Breast epithelium (tissue), 4 donors: ENCODE measurements at regions not wholly inside any gene's neighbourhood (a gene's known extent, or its start where the extent isn't known, plus 50 kb on each side); places are given as distances from the start of the nearest gene placed in this dataset.
"Not testable (repeated sequence)": the region's sequence is repeated elsewhere in the genome, so short reads cannot be mapped to it uniquely, and the experiment has no call there.

ENCODE experiments used
- DNase-seq, 2 donors: peaks; one replicate each; pipeline ENCODE4 v3.0.0-alpha.2; 2019; ENCODE audit warnings: low spot score in 2 of 2
- H3K27ac ChIP-seq, 2 donors: fragments of 200-600 bp; sonication (generic) in 1 of 2; one replicate each; pipeline ENCODE4 v1.5.1; 2016 to 2019; ENCODE audit warnings: mild to moderate bottlenecking in 1 of 2
- H3K27me3 ChIP-seq, 2 donors: fragments of 200-600 bp; sonication (generic) in 1 of 2; one replicate each; pipeline versions ENCODE4 v1.5.1 to v1.6.0; 2017 to 2019; ENCODE audit warnings: control low read depth in 1 of 2, mild to moderate bottlenecking in 1 of 2
- H3K36me3 ChIP-seq: fragments of 200-600 bp; one replicate; pipeline ENCODE4 v1.5.1; 2019
- H3K4me1 ChIP-seq, 2 donors: fragments of 200-600 bp; sonication (generic); one replicate each; pipeline ENCODE4 v1.5.1; 2016 to 2019; ENCODE audit warnings: control low read depth in 1 of 2
- H3K4me3 ChIP-seq, 3 donors: fragments of 200-600 bp; sonication (generic); 1 replicate in 2 of 3; 2 replicates in 1 of 3; pipeline ENCODE4 v1.5.1; 2016 to 2019; ENCODE audit warnings: mild to moderate bottlenecking in 3 of 3, moderate library complexity in 2 of 3
- H3K9me3 ChIP-seq, 2 donors: fragments of 200-600 bp; sonication (generic) in 1 of 2; one replicate each; pipeline ENCODE4 v1.5.1; 2016 to 2019; ENCODE audit warnings: control low read depth in 1 of 2
- CTCF ChIP-seq, 3 donors: fragments of 450-650 bp; IDR thresholded peaks; one replicate each; pipeline ENCODE4 v1.5.1; 2016 to 2017; ENCODE audit warnings: antibody characterized with exemption in 3 of 3, mild to moderate bottlenecking in 3 of 3, moderate library complexity in 3 of 3
- POLR2A ChIP-seq: fragments of 450-650 bp; IDR thresholded peaks from one replicate; pipeline ENCODE4 v1.6.1; 2016; ENCODE audit warnings: antibody characterized with exemption, mild to moderate bottlenecking, moderate library complexity
- POLR2AphosphoS5 ChIP-seq, 3 donors: sonication (generic); formaldehyde crosslinking; IDR thresholded peaks; one replicate each; pipeline ENCODE4 v1.6.1; 2017; ENCODE audit warnings: antibody characterized with exemption in 3 of 3
- intact Hi-C: fragments of 100-400 bp; cut with DNase I; formaldehyde crosslinking; loops from one replicate; pipeline ENCODE4 v1.15.1; 2023; ENCODE audit warnings: low total_unique reads

- H3K9me3 ChIP-seq = no peaks in the 10 kb centered on the region
- no peaks in the 10 kb centered on the region for H3K36me3 ChIP-seq
- no peak for TF ChIP-seq CTCF (IDR thresholded peaks at IDR 0.05)
- H3K4me3 ChIP-seq = no peak overlapping the region
- H3K4me1 ChIP-seq = no peaks in the 10 kb centered on the region
- intact Hi-C loops = no loop called here
- DNase-seq = no peak
- no peaks in the 10 kb centered on the region for H3K27me3 ChIP-seq
- H3K27ac ChIP-seq = no peak overlapping the region
Measured at GRCh38 chr13:62168891-62169290, 753.2 kb upstream of the PCDH20 start.

GRCh38 chr13:62167650-62168172, 752.1 kb upstream of the PCDH20 start:
- H3K9me3 ChIP-seq = no peaks in the 10 kb centered on the region
- H3K27me3 ChIP-seq = no peaks in the 10 kb centered on the region
- TF ChIP-seq POLR2A (no peak), CTCF (IDR thresholded peaks at IDR 0.05) (no peak), POLR2AphosphoS5 (IDR thresholded peaks at IDR 0.05) (no peak)
- H3K4me3 ChIP-seq = no peak overlapping the region
- no peak overlapping the region for H3K27ac ChIP-seq
- no peak for DNase-seq
- no peaks in the 10 kb centered on the region for H3K36me3 ChIP-seq
- intact Hi-C loops = no loop called here
- no peaks in the 10 kb centered on the region for H3K4me1 ChIP-seq

- TF ChIP-seq POLR2AphosphoS5 (IDR thresholded peaks at IDR 0.05) = no peak
- no peak for TF ChIP-seq CTCF (IDR thresholded peaks at IDR 0.05)
- TF ChIP-seq POLR2A = no peak
- no peak overlapping the region for H3K4me3 ChIP-seq
- H3K36me3 ChIP-seq = no peaks in the 10 kb centered on the region
- H3K27me3 ChIP-seq = no peaks in the 10 kb centered on the region
- H3K4me1 ChIP-seq = no peaks in the 10 kb centered on the region
- DNase-seq = no peak
- intact Hi-C loops = no loop called here
- H3K9me3 ChIP-seq = no peaks in the 10 kb centered on the region
- H3K27ac ChIP-seq = no peak overlapping the region
Measured at GRCh38 chr13:62162860-62163259, 747.2 kb upstream of the PCDH20 start.

GRCh38 chr13:62158520-62158919, 742.9 kb upstream of the PCDH20 start:
- H3K4me1 ChIP-seq = no peaks in the 10 kb centered on the region
- no peak overlapping the region for H3K4me3 ChIP-seq
- no peak for TF ChIP-seq CTCF (IDR thresholded peaks at IDR 0.05)
- TF ChIP-seq POLR2AphosphoS5 (IDR thresholded peaks at IDR 0.05) = no peak
- no peak for TF ChIP-seq POLR2A
- intact Hi-C loops = no loop called here
- no peak overlapping the region for H3K27ac ChIP-seq
- H3K27me3 ChIP-seq = no peaks in the 10 kb centered on the region
- no peaks in the 10 kb centered on the region for H3K36me3 ChIP-seq
- no peak for DNase-seq
- no peaks in the 10 kb centered on the region for H3K9me3 ChIP-seq

GRCh38 chr13:62151724-62152123, 736.1 kb upstream of the PCDH20 start:
- intact Hi-C loops, H3K27me3 ChIP-seq, H3K4me1 ChIP-seq, DNase-seq, H3K36me3 ChIP-seq, H3K27ac ChIP-seq, H3K4me3 ChIP-seq: not testable (repeated sequence)
- peaks cover 0 to 23% of the 10 kb centered on the region in 2 donors for H3K9me3 ChIP-seq

GRCh38 chr13:62142048-62142447, 726.4 kb upstream of the PCDH20 start:
- H3K36me3 ChIP-seq = no peaks in the 10 kb centered on the region
- no peak for DNase-seq
- no peak for TF ChIP-seq POLR2AphosphoS5 (IDR thresholded peaks at IDR 0.05)
- TF ChIP-seq POLR2A = no peak
- TF ChIP-seq CTCF (IDR thresholded peaks at IDR 0.05) = no peak
- H3K4me3 ChIP-seq = no peak overlapping the region
- peaks cover 0 to 6% of the 10 kb centered on the region in 2 donors for H3K9me3 ChIP-seq
- no peaks in the 10 kb centered on the region for H3K27me3 ChIP-seq
- no peaks in the 10 kb centered on the region for H3K4me1 ChIP-seq
- no peak overlapping the region for H3K27ac ChIP-seq
- intact Hi-C loops = no loop called here
